Stomach (tissue), 4 donors: ENCODE measurements at regions not wholly inside any gene's neighbourhood (a gene's known extent, or its start where the extent isn't known, plus 50 kb on each side); places are given as distances from the start of the nearest gene placed in this dataset.

Experiments used
- EP300 ChIP-seq: sonication (generic); formaldehyde crosslinking; IDR thresholded peaks from one replicate; pipeline ENCODE4 v1.6.1; 2017; ENCODE audit warnings: antibody characterized with exemption
- POLR2A ChIP-seq, 4 donors: fragments of 450-650 bp; IDR thresholded peaks; one replicate each; pipeline ENCODE4 v1.6.1; 2016; ENCODE audit warnings: antibody characterized with exemption in 4 of 4, control low read depth in 2 of 4, mild to moderate bottlenecking in 1 of 4, moderate library complexity in 1 of 4
- POLR2AphosphoS5 ChIP-seq, 3 donors: sonication (generic); formaldehyde crosslinking; IDR thresholded peaks; one replicate each; pipeline ENCODE4 v1.6.1; 2016; ENCODE audit warnings: antibody characterized with exemption in 3 of 3
- TF ChIP-seq, protein P1 (sequence below), 7 experiments: fragments of 450-650 bp in 4 of 7; fragments of 200-600 bp in 3 of 7; sonication (generic) in 3 of 7; IDR thresholded peaks; one replicate each; pipeline ENCODE4 v1.5.1; 2016 to 2019; ENCODE audit warnings: antibody characterized with exemption in 7 of 7, control low read depth in 2 of 7, mild to moderate bottlenecking in 1 of 7

DNA sequence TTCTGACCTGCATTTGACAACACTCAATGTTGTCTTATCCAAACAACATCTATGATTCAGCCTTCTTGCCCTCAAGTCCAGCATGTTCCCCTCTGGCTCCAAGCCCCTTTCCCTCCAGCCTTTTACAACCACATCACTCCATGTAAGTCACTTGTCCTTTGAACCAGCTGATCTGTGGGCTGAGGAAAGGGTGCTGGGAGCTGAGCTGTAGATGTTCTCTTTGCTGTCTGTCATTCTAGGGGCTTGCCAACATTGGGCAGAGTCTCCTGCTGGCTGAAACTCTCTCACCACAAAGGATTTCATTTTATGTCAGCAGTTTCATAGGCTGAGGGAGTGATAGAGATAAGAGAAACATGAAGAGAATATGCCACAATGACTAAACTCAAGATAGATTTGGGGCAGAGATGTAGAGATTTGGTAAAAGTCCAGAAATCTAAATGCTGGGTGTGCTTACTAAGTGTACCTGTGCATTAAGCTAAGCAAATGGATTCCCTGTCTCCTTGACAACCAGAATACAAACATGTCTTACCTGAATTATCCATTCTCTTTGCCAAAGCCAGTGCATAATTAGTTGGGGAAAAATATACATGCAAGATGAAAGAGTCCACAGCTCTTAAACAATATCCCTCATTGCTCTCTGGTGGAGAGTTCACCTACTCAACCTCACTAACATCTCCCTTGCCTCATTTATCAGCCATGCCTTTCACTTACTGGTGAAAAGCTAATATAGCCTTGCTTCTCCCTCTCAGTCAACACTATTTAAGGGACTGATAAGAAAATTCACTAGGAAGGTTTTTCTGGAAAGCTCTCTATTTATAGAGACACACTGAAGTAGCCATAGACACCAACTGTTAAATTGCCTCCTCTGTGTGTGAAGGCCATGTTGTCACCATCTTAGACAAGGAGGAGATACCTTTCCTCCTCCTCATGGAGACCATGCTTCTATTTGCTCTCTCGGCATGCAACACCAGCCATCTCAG lies 175.5 kb upstream of the SERP2 start:
- TF ChIP-seq, protein P1, sequence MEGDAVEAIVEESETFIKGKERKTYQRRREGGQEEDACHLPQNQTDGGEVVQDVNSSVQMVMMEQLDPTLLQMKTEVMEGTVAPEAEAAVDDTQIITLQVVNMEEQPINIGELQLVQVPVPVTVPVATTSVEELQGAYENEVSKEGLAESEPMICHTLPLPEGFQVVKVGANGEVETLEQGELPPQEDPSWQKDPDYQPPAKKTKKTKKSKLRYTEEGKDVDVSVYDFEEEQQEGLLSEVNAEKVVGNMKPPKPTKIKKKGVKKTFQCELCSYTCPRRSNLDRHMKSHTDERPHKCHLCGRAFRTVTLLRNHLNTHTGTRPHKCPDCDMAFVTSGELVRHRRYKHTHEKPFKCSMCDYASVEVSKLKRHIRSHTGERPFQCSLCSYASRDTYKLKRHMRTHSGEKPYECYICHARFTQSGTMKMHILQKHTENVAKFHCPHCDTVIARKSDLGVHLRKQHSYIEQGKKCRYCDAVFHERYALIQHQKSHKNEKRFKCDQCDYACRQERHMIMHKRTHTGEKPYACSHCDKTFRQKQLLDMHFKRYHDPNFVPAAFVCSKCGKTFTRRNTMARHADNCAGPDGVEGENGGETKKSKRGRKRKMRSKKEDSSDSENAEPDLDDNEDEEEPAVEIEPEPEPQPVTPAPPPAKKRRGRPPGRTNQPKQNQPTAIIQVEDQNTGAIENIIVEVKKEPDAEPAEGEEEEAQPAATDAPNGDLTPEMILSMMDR (IDR thresholded peaks at IDR 0.05), result no peak
- TF ChIP-seq POLR2AphosphoS5 (IDR thresholded peaks at IDR 0.05), result no peak
- no peak for TF ChIP-seq EP300
- TF ChIP-seq POLR2A (IDR thresholded peaks at IDR 0.05), result no peak
